Small intestine (tissue), 7 donors: ENCODE measurements at regions not wholly inside any gene's neighbourhood (a gene's known extent, or its start where the extent isn't known, plus 50 kb on each side); places are given as distances from the start of the nearest gene placed in this dataset.

ENCODE experiments used
- DNase-seq, 2 donors: peaks; one replicate each; pipeline versions ENCODE4 v3.0.0 to v3.0.0-alpha.2; 2013
- FAIRE-seq: peaks from 2 replicates; lab custom pipeline; 2012; peaks lifted over from hg19 to GRCh38; lab: Jason Lieb, UNC
- H3K27ac ChIP-seq, 3 donors: one replicate each; pipeline ENCODE4 v1.5.1; 2013; ENCODE audit warnings: low read length in 2 of 3, mild to moderate bottlenecking in 2 of 3, control low read depth in 1 of 3, inconsistent platforms in 1 of 3, low read depth in 1 of 3, moderate library complexity in 1 of 3
- H3K27me3 ChIP-seq, 3 donors: one replicate each; pipeline ENCODE4 v1.6.1; 2013; ENCODE audit warnings: low read length in 3 of 3, inconsistent platforms in 1 of 3; ENCODE audit not compliant: control insufficient read depth in 3 of 3, insufficient read depth in 3 of 3
- H3K36me3 ChIP-seq, 3 donors: one replicate each; pipeline ENCODE4 v1.6.1; 2013; ENCODE audit warnings: low read length in 3 of 3, inconsistent platforms in 1 of 3, low read depth in 1 of 3, mild to moderate bottlenecking in 1 of 3, moderate library complexity in 1 of 3; ENCODE audit not compliant: control insufficient read depth in 3 of 3, insufficient read depth in 2 of 3
- H3K4me1 ChIP-seq, 3 donors: one replicate each; pipeline ENCODE4 v1.6.1; 2013; ENCODE audit warnings: low read length in 2 of 3, inconsistent platforms in 1 of 3, low read depth in 1 of 3, mild to moderate bottlenecking in 1 of 3, moderate library complexity in 1 of 3; ENCODE audit not compliant: control insufficient read depth in 3 of 3, insufficient read depth in 2 of 3
- H3K4me3 ChIP-seq, 3 donors: one replicate each; pipeline ENCODE4 v1.5.1; 2013; ENCODE audit warnings: low read length in 3 of 3, control low read depth in 1 of 3, inconsistent platforms in 1 of 3, low read depth in 1 of 3, mild to moderate bottlenecking in 1 of 3, moderate library complexity in 1 of 3
- H3K9me3 ChIP-seq, 2 donors: one replicate each; pipeline ENCODE4 v1.6.1; 2013; ENCODE audit warnings: low read depth in 1 of 2, low read length in 1 of 2; ENCODE audit not compliant: control insufficient read depth in 2 of 2, insufficient read depth in 1 of 2
- WGBS, 3 donors: extraction: QIAGEN DNeasy Blood & Tissue Kit; methylation state at CpG; one replicate each; pipeline ENCODE4 v1.1.7; 2013; 5-methylcytosine and 5-hydroxymethylcytosine counted together
- donor health status: healthy with polysubstance abuse.
- donor health status: control.
- donor health status: control.
- donor health status: Bipolar disorder and iron deficiency.
- donor health status: healthy.

- peaks cover 0 to 7% (median 0%) of the 10 kb centered on the region in 3 donors for H3K4me1 ChIP-seq
- H3K27me3 ChIP-seq: peaks cover 0 to 3% (median 0%) of the 10 kb centered on the region in 3 donors
- peaks cover 0 to 4% of the 10 kb centered on the region in 2 donors for H3K9me3 ChIP-seq
- H3K27ac ChIP-seq: no peak overlapping the region
- H3K36me3 ChIP-seq: no peaks in the 10 kb centered on the region
- no peak for DNase-seq
- H3K4me3 ChIP-seq: no peak overlapping the region
- WGBS, 3 donors: 80 to 86% (median 86%) methylated on average over 7 of the region's 7 CpGs
- no peak for FAIRE-seq
Observed at GRCh38 chr1:34695580-34695979, 59.3 kb upstream of the GJB5 start.

GRCh38 chr1:34696230-34696629, 58.6 kb upstream of the GJB5 start:
- Histone ChIP-seq H3K9me3 (peaks cover 0 to 4% of the 10 kb centered on the region in 2 donors), H3K4me3 (no peak overlapping the region), H3K27ac (no peak overlapping the region), H3K27me3 (peaks cover 0 to 3% (median 0%) of the 10 kb centered on the region in 3 donors), H3K4me1 (peaks cover 0 to 7% (median 0%) of the 10 kb centered on the region in 3 donors), H3K36me3 (no peaks in the 10 kb centered on the region)
- FAIRE-seq (no peak), DNase-seq (no peak)
- WGBS, 3 donors: 73 to 85% (median 76%) methylated on average over 2 of the region's 2 CpGs

- WGBS, 3 donors: 54 to 59% (median 55%) methylated on average over 5 of the region's 5 CpGs
- no peak for DNase-seq
- H3K27ac ChIP-seq: no peak overlapping the region
- peaks cover 0 to 7% (median 0%) of the 10 kb centered on the region in 3 donors for H3K4me1 ChIP-seq
- no peak for FAIRE-seq
- H3K27me3 ChIP-seq: peaks cover 0 to 3% (median 0%) of the 10 kb centered on the region in 3 donors
- no peaks in the 10 kb centered on the region for H3K36me3 ChIP-seq
- H3K4me3 ChIP-seq: no peak overlapping the region
- peaks cover 0 to 4% of the 10 kb centered on the region in 2 donors for H3K9me3 ChIP-seq
Observed at GRCh38 chr1:34696981-34697380, 57.9 kb upstream of the GJB5 start.

- H3K27ac ChIP-seq: no peak overlapping the region
- no peak overlapping the region for H3K4me3 ChIP-seq
- H3K27me3 ChIP-seq: peaks cover 0 to 3% (median 0%) of the 10 kb centered on the region in 3 donors
- peaks cover 0 to 7% (median 0%) of the 10 kb centered on the region in 3 donors for H3K4me1 ChIP-seq
- no peak for FAIRE-seq
- 26 to 58% (median 47%) methylated on average over 4 of the region's 4 CpGs for WGBS, 3 donors
- H3K9me3 ChIP-seq: peaks cover 0 to 4% of the 10 kb centered on the region in 2 donors
- peak in 1 of 2 donors; percentile 33 for DNase-seq
- no peaks in the 10 kb centered on the region for H3K36me3 ChIP-seq
Observed at GRCh38 chr1:34697818-34698217, 57.0 kb upstream of the GJB5 start.

GRCh38 chr1:34701326-34702060, 53.4 kb upstream of the GJB5 start:
- Histone ChIP-seq H3K27ac (no peak overlapping the region), H3K9me3 (no peaks in the 10 kb centered on the region), H3K4me1 (peaks cover 0 to 7% (median 0%) of the 10 kb centered on the region in 3 donors), H3K4me3 (no peak overlapping the region), H3K36me3 (no peaks in the 10 kb centered on the region), H3K27me3 (peaks cover 0 to 5% (median 0%) of the 10 kb centered on the region in 3 donors)
- no peak for FAIRE-seq
- WGBS, 3 donors: 50 to 55% (median 54%) methylated on average over 5 of the region's 5 CpGs
- no peak for DNase-seq
